Body of pancreas (tissue), 4 donors: ENCODE measurements at regions not wholly inside any gene's neighbourhood (a gene's known extent, or its start where the extent isn't known, plus 50 kb on each side); places are given as distances from the start of the nearest gene placed in this dataset.

Experiments
- ATAC-seq: fragments of 150-250 bp; one replicate; pipeline ENCODE4 v1.9.1; 2016
- DNase-seq, 4 donors: peaks; one replicate each; pipeline ENCODE4 v3.0.0-alpha.2; 2019
- H3K27ac ChIP-seq, 4 donors: fragments of 200-600 bp; sonication (generic); 1 replicate in 3 of 4; 2 replicates in 1 of 4; pipeline versions ENCODE4 v1.5.1 to v1.6.1; 2016 to 2019; ENCODE audit warnings: mild to moderate bottlenecking in 1 of 4, mixed read lengths in 1 of 4, moderate library complexity in 1 of 4
- H3K27me3 ChIP-seq, 2 donors: fragments of 200-600 bp; sonication (generic); one replicate each; pipeline ENCODE4 v1.6.0; 2016; ENCODE audit warnings: mild to moderate bottlenecking in 1 of 2
- H3K36me3 ChIP-seq, 2 donors: fragments of 200-600 bp; sonication (generic); replicated peaks in 1 of 2; 2 replicates each; pipeline ENCODE4 v1.5.1; 2016; ENCODE audit warnings: low read depth in 2 of 2; ENCODE audit not compliant: insufficient read depth in 1 of 2
- H3K4me1 ChIP-seq: fragments of 200-600 bp; sonication (generic); one replicate; pipeline ENCODE4 v1.6.0; 2016
- H3K4me3 ChIP-seq, 2 donors: fragments of 200-600 bp; sonication (generic); 1 replicate in 1 of 2; 2 replicates in 1 of 2; pipeline ENCODE4 v1.5.1; 2016 to 2019
- H3K9me3 ChIP-seq, 3 donors: fragments of 200-600 bp; sonication (generic); 1 replicate in 2 of 3; 2 replicates in 1 of 3; pipeline ENCODE4 v1.5.1; 2016
- CTCF ChIP-seq, 7 experiments: fragments of 450-650 bp in 4 of 7; fragments of 200-600 bp in 3 of 7; sonication (generic) in 3 of 7; IDR thresholded peaks; one replicate each; pipeline ENCODE4 v1.5.1; 2016 to 2019; ENCODE audit warnings: antibody characterized with exemption in 7 of 7
- POLR2A ChIP-seq, 3 donors: fragments of 450-650 bp; IDR thresholded peaks; one replicate each; pipeline ENCODE4 v1.6.1; 2016; ENCODE audit warnings: antibody characterized with exemption in 3 of 3, mild to moderate bottlenecking in 2 of 3
- WGBS, 2 donors: methylation state at CpG; one replicate each; pipeline ENCODE4 v1.1.5; 2017; 5-methylcytosine and 5-hydroxymethylcytosine counted together
- intact Hi-C: fragments of 100-400 bp; cut with DNase I; formaldehyde crosslinking; loops from one replicate; pipeline ENCODE4 v1.15.1; 2023

GRCh38 chr14:51485733-51486132 lies 166.0 kb upstream of the FRMD6 start:
- intact Hi-C loops = no loop called here
- 91 to 93% methylated on average over 8 to 9 of the region's 9 CpGs for WGBS, 2 donors
- no peak for ATAC-seq

GRCh38 chr14:51487848-51488247 lies 163.9 kb upstream of the FRMD6 start:
- intact Hi-C loops = no loop called here
- DNase-seq (no peak), ATAC-seq (no peak)
- H3K4me1 ChIP-seq = no peaks in the 10 kb centered on the region
- no peak overlapping the region for H3K27ac ChIP-seq
- WGBS, 2 donors = 78 to 79% methylated on average over 6 of the region's 6 CpGs
- no peak overlapping the region for H3K4me3 ChIP-seq
- H3K27me3 ChIP-seq = no peaks in the 10 kb centered on the region
- H3K9me3 ChIP-seq = no peaks in the 10 kb centered on the region
- H3K36me3 ChIP-seq = no peaks in the 10 kb centered on the region
- TF ChIP-seq CTCF (IDR thresholded peaks at IDR 0.05) = no peak
- no peak for TF ChIP-seq POLR2A (IDR thresholded peaks at IDR 0.05)

More at GRCh38 chr14:51485733-51486132, 166.0 kb upstream of the FRMD6 start:
- Histone ChIP-seq H3K36me3 (no peaks in the 10 kb centered on the region), H3K4me3 (no peak overlapping the region), H3K4me1 (no peaks in the 10 kb centered on the region), H3K27ac (no peak overlapping the region), H3K9me3 (no peaks in the 10 kb centered on the region), H3K27me3 (no peaks in the 10 kb centered on the region)
- no peak for TF ChIP-seq CTCF (IDR thresholded peaks at IDR 0.05)
- no peak for TF ChIP-seq POLR2A (IDR thresholded peaks at IDR 0.05)
- no peak for DNase-seq

- no peak for DNase-seq
- H3K4me1 ChIP-seq = no peaks in the 10 kb centered on the region
- ATAC-seq = no peak
Observed at GRCh38 chr14:51488569-51489220, 163.0 kb upstream of the FRMD6 start.

GRCh38 chr14:51490205-51490604 lies 161.5 kb upstream of the FRMD6 start:
- no peak overlapping the region for H3K27ac ChIP-seq
- 54 to 68% methylated on average over 3 of the region's 3 CpGs for WGBS, 2 donors

More at GRCh38 chr14:51488569-51489220, 163.0 kb upstream of the FRMD6 start:
- Histone ChIP-seq H3K4me3 (no peak overlapping the region), H3K9me3 (no peaks in the 10 kb centered on the region), H3K27ac (no peak overlapping the region), H3K36me3 (no peaks in the 10 kb centered on the region), H3K27me3 (no peaks in the 10 kb centered on the region)
- intact Hi-C loops = no loop called here
- 79 to 82% methylated on average over 6 of the region's 6 CpGs for WGBS, 2 donors
- TF ChIP-seq POLR2A (IDR thresholded peaks at IDR 0.05) = no peak
- no peak for TF ChIP-seq CTCF (IDR thresholded peaks at IDR 0.05)

More at GRCh38 chr14:51490205-51490604, 161.5 kb upstream of the FRMD6 start:
- no peaks in the 10 kb centered on the region for H3K4me1 ChIP-seq
- ATAC-seq (no peak), DNase-seq (no peak)
- H3K9me3 ChIP-seq = no peaks in the 10 kb centered on the region
- no peak for TF ChIP-seq POLR2A (IDR thresholded peaks at IDR 0.05)
- no peak for TF ChIP-seq CTCF (IDR thresholded peaks at IDR 0.05)
- H3K36me3 ChIP-seq = no peaks in the 10 kb centered on the region
- H3K4me3 ChIP-seq = no peak overlapping the region
- H3K27me3 ChIP-seq = no peaks in the 10 kb centered on the region
- intact Hi-C loops = no loop called here
